ENCODE measurements at regions not wholly inside any gene's neighbourhood (a gene's known extent, or its start where the extent isn't known, plus 50 kb on each side); places are given as distances from the start of the nearest gene placed in this dataset.
A peak's percentile ranks its signal among the peaks of the same experiment; 100 is the strongest.

DNA sequence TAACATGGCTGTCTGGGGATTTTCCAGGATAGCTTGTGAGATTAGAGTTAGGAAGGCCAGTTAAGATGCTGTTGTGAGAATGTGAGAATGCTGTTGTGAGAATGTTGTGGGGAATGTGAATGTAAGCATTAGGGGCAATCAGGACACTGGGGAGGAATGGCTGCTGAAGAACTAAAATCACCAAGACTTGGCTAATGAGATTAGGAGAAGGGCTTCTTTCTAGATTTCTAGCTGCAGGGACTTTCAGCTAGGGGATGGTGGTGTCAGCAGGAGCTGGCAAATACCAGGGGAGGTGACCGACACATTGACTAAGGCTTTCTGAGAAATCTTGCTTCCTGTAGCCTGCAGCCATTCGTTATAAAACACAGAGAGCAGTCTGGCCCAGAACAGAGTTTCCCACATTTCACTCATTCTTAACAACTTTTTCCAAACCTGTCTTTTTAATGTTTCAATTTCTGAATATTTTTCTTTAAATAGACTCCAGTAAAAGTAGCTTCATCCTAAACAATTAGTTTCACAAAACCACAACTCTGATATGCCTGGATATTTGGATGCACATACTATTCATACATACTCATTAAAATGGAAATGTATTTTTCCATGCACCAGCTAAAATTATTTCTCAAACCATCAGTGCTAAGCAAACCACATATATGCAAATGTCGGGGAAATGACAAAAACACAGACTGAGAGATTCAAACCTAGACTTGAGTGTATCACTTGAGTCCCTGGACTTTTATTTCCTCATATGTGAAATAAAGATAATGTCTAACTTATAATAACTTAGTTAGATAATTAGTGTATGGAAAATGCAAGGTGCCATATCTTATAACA, 89.3 kb upstream of the TNC start:
- H3K4me3 ChIP-seq (ENCODE audit: low read depth, low read length): no peak overlapping the region
- in situ Hi-C loops (cut with HindIII; ENCODE audit: low sequenced_read_pairs): no loop called here
- no peak for DNase-seq (ENCODE audit: low read depth)
- TF ChIP-seq, protein P1, sequence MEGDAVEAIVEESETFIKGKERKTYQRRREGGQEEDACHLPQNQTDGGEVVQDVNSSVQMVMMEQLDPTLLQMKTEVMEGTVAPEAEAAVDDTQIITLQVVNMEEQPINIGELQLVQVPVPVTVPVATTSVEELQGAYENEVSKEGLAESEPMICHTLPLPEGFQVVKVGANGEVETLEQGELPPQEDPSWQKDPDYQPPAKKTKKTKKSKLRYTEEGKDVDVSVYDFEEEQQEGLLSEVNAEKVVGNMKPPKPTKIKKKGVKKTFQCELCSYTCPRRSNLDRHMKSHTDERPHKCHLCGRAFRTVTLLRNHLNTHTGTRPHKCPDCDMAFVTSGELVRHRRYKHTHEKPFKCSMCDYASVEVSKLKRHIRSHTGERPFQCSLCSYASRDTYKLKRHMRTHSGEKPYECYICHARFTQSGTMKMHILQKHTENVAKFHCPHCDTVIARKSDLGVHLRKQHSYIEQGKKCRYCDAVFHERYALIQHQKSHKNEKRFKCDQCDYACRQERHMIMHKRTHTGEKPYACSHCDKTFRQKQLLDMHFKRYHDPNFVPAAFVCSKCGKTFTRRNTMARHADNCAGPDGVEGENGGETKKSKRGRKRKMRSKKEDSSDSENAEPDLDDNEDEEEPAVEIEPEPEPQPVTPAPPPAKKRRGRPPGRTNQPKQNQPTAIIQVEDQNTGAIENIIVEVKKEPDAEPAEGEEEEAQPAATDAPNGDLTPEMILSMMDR (IDR thresholded peaks at IDR 0.05; ENCODE audit: low read depth, low read length, missing control alignments): no peak

DNA sequence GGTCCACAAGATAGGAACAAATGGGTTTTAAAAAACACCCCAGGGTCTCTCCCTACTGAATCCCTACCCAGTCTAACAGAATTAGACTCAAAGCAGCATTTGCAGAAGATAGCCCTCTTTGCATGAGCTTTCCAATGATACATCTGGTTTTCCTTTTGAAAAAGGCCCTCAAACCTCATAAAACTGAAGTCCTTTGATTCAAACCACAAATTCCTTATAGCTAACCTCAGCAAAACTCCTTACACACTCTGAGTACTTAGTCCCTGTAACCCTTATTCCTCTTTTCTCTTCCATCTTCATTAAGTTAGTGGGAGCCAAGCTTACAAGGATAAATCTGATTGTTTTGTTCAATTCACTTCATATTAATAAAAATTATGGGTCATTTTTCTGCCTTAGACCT, 90.5 kb upstream of the TNC start:
- DNase-seq (ENCODE audit: low read depth): peak; percentile 62
- in situ Hi-C loops (cut with HindIII; ENCODE audit: low sequenced_read_pairs): no loop called here
- TF ChIP-seq, protein P1 (IDR thresholded peaks at IDR 0.05; ENCODE audit: low read depth, low read length, missing control alignments): no peak
- H3K4me3 ChIP-seq (ENCODE audit: low read depth, low read length): no peak overlapping the region

DNA sequence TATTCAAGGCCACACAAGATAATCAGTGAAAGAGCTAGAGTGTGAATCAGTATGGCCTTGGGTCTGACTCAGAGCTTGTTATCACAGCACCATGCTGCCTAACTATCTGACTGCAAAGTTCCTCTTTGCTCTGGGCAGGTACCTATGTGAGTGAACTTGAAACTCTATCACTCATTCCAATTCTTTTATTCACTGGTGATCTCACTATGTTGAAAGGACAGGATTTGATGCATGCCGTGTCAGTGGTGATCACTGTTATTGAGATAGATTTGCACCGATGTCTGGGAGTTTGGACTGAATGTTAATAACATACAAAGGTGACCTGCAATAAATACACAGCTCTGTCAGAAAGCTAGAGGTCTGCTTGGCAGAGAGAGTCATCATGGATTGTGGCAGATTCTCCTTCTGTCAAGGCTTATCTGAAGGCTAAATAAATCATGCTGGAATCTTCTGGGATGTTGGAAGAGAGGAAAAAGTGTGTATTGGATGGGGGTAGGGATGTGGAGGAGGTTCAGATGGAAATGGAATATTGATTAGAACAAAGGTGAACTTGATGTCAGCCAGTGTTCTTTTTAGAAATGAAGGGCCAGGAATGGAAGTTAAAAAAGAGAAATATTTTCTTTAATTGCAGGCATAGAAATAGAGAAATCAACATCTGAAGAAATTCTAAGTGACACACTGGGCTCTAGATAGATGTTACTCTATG, 91.8 kb upstream of the TNC start:
- H3K4me3 ChIP-seq (ENCODE audit: low read depth, low read length): no peak overlapping the region
- no peak for DNase-seq (ENCODE audit: low read depth)
- in situ Hi-C loops (cut with HindIII; ENCODE audit: low sequenced_read_pairs): no loop called here
- TF ChIP-seq, protein P1 (IDR thresholded peaks at IDR 0.05; ENCODE audit: low read depth, low read length, missing control alignments): no peak

DNA sequence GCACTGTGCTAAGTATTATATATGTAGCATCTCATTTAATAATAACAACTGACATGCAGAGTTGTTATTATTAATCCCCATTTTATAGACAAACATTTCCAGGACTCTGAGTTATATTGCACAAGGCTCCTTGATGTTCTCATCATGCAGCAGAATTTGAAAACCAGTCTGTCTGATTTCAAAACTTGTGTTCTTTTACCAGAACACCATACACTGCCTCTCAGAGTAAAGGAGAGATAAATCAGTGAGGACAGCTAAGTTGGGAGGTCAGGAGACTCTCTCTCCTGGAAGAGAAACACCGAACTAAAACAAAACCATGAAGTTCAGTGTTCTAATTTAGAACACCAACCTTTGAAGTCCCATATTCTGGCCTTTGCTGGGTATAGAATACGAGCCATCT, 92.7 kb upstream of the TNC start:
- TF ChIP-seq, protein P1 (IDR thresholded peaks at IDR 0.05; ENCODE audit: low read depth, low read length, missing control alignments): no peak
- in situ Hi-C loops (cut with HindIII; ENCODE audit: low sequenced_read_pairs): no loop called here
- no peak for DNase-seq (ENCODE audit: low read depth)
- H3K4me3 ChIP-seq (ENCODE audit: low read depth, low read length): no peak overlapping the region

DNA sequence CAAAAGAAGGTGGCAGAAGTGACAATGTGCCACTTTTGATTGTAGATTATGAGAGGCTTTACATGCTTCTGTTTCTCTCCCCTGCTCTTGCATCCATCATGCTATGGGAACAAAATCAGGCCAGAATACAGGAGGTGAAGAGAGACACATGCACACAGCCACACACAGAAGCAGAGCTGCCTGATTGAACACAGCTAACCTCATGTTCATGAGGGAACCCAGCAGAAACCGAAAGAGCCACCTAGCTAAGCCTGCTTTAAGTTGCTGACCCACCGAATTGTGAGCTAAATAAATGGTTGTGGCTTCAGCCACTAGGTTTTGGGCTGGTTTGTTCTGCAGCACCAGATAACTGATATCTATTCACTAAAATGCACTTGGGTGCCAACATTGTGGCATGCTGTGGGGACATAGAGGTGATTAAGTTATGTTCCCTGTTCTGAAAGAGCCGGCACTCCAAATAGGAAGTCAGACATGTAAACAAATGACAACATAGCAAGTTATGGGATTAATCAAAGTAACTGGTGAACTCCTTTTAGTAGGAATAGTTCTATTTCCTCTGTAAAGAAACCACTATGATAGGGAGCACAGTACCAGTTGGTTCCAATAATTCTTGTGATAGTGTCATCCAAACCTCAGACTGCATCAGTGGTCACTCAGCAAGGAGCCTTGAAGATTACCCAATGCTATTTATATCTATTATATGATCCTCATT, 93.6 kb upstream of the TNC start:
- in situ Hi-C loops (cut with HindIII; ENCODE audit: low sequenced_read_pairs): no loop called here
- H3K4me3 ChIP-seq (ENCODE audit: low read depth, low read length): no peak overlapping the region
- DNase-seq (ENCODE audit: low read depth): peak; percentile 86
- TF ChIP-seq, protein P1 (IDR thresholded peaks at IDR 0.05; ENCODE audit: low read depth, low read length, missing control alignments): no peak

DNA sequence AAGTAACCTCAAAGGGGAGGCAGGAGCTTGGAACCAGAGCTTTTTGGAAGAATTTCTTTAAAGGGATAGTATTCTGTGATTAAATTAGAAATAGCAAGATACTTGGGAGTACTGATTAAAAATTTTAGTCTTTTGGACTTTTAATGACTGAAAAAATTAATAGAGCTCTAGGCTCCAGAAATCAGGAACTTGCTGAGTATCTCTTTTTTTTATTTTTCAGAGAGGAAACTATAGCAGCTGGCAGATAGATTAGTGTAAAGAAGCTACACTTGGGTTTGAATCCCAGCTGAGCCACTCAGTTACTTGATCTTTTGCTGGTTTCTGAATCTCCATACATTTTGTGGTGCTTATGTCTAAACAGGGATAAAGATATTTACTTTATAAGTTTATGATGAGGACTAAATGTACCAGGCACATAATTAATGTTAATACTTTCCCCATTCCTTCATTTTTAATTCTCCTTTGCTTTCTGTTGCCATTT, 94.2 kb upstream of the TNC start:
- TF ChIP-seq, protein P1 (IDR thresholded peaks at IDR 0.05; ENCODE audit: low read depth, low read length, missing control alignments): no peak
- in situ Hi-C loops (cut with HindIII; ENCODE audit: low sequenced_read_pairs): no loop called here
- no peak overlapping the region for H3K4me3 ChIP-seq (ENCODE audit: low read depth, low read length)
- no peak for DNase-seq (ENCODE audit: low read depth)

Data from astrocyte of the cerebellum (primary cell).